ENCODE measurements at regions not wholly inside any gene's neighbourhood (a gene's known extent, or its start where the extent isn't known, plus 50 kb on each side); places are given as distances from the start of the nearest gene placed in this dataset.

DNA sequence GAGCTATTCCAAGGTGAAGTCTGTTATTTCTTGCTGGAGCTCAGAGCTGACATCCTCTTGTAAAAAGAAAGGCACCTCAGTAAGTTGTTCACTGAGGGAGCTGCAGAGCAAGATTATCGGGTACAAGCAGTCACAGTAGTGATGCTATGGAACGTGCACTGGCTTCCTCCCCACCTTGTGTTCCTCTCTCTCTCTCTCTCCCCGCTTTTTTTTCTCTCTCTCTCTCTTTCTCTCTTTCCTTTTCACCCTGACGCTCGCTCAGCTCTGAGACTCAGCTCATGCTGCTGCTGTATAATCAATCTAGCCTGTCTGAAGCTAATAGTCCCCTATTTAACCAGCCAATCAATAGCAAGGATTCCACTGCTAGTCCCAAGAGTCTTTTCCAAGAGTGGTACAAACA lies 587.6 kb upstream of the CDH18 start:
- CTCF ChIA-PET: no interaction called here
- Histone ChIP-seq H3K79me2 (ENCODE audit: control insufficient read depth, insufficient read depth, low read length) (no peaks in the 10 kb centered on the region), H3K27ac (ENCODE audit: insufficient read depth, low read depth, low read length) (no peak overlapping the region), H2AFZ (ENCODE audit: low read depth, low read length) (no peak overlapping the region), H3K9me1 (replicated peaks; ENCODE audit: control insufficient read depth, extremely low read depth, insufficient read depth, low read length) (no peaks in the 10 kb centered on the region), H4K20me1 (replicated peaks; ENCODE audit: control insufficient read depth, extremely low read depth, insufficient read depth, low read length) (no peaks in the 10 kb centered on the region), H3K36me3 (ENCODE audit: control insufficient read depth in 2 of 2, extremely low read depth in 1 of 2, insufficient read depth in 2 of 2, low read length in 2 of 2) (no peaks in the 10 kb centered on the region), H3K4me3 (replicated peaks in 1 of 3; ENCODE audit: insufficient read depth in 1 of 3, low read depth in 1 of 3, low read length in 3 of 3) (no peak overlapping the region), H3K27me3 (ENCODE audit: control insufficient read depth in 2 of 2, insufficient read depth in 2 of 2, low read length in 2 of 2) (no peaks in the 10 kb centered on the region), H3K4me2 (ENCODE audit: insufficient read depth, low read length) (no peak overlapping the region), H3K9ac (replicated peaks; ENCODE audit: extremely low read depth, insufficient read depth, low read length) (no peak overlapping the region), H3K4me1 (ENCODE audit: control insufficient read depth, extremely low read depth, insufficient read depth, low read length) (no peaks in the 10 kb centered on the region), H3K9me3 (replicated peaks; ENCODE audit: control insufficient read depth, insufficient read depth, low read length) (no peaks in the 10 kb centered on the region)
- no TSS peak for BruUV-seq (replicated peaks)
- FAIRE-seq (no peak), DNase-seq (ENCODE audit: low read depth, low spot score) (no peak)
- POLR2A ChIA-PET: no interaction called here
- TF ChIP-seq POLR2A (IDR thresholded peaks at IDR 0.05; ENCODE audit: low read depth, low read length) (no peak), FOS (IDR thresholded peaks at IDR 0.05; ENCODE audit: borderline replicate concordance, insufficient read depth, low read length) (no peak), EZH2 (IDR thresholded peaks at IDR 0.05; ENCODE audit: borderline replicate concordance, low read depth, low read length, severe bottlenecking) (no peak), POLR2AphosphoS5 (IDR thresholded peaks at IDR 0.05; ENCODE audit: insufficient read depth, low read depth, low read length) (no peak), JUN (IDR thresholded peaks at IDR 0.05; ENCODE audit: borderline replicate concordance, insufficient read depth, insufficient read length, low read depth) (no peak), MYC (IDR thresholded peaks at IDR 0.05; ENCODE audit: low read depth, low read length) (no peak), GATA2 (IDR thresholded peaks at IDR 0.05; ENCODE audit: insufficient read depth, insufficient read length, low read depth, low read length) (no peak)
- TF ChIP-seq, protein P1, sequence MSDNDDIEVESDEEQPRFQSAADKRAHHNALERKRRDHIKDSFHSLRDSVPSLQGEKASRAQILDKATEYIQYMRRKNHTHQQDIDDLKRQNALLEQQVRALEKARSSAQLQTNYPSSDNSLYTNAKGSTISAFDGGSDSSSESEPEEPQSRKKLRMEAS (IDR thresholded peaks at IDR 0.05; ENCODE audit: insufficient read depth, insufficient read length): no peak
- TF ChIP-seq, protein P2, sequence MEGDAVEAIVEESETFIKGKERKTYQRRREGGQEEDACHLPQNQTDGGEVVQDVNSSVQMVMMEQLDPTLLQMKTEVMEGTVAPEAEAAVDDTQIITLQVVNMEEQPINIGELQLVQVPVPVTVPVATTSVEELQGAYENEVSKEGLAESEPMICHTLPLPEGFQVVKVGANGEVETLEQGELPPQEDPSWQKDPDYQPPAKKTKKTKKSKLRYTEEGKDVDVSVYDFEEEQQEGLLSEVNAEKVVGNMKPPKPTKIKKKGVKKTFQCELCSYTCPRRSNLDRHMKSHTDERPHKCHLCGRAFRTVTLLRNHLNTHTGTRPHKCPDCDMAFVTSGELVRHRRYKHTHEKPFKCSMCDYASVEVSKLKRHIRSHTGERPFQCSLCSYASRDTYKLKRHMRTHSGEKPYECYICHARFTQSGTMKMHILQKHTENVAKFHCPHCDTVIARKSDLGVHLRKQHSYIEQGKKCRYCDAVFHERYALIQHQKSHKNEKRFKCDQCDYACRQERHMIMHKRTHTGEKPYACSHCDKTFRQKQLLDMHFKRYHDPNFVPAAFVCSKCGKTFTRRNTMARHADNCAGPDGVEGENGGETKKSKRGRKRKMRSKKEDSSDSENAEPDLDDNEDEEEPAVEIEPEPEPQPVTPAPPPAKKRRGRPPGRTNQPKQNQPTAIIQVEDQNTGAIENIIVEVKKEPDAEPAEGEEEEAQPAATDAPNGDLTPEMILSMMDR (IDR thresholded peaks at IDR 0.05; ENCODE audit: extremely low read depth in 1 of 2, insufficient read depth in 1 of 2, low read depth in 1 of 2, low read length in 2 of 2): no peak
- dilution Hi-C loops (cut with MboI; ENCODE audit: extremely low pct_ligation_motif_present, low sequenced_read_pairs) (no loop called here), intact Hi-C loops (cut with micrococcal nuclease) (no loop called here)

Data from endothelial cell of umbilical vein (primary cell).